Esophagus (tissue), 2 donors: ENCODE measurements at regions not wholly inside any gene's neighbourhood (a gene's known extent, or its start where the extent isn't known, plus 50 kb on each side); places are given as distances from the start of the nearest gene placed in this dataset.
"Not testable (repeated sequence)": the region's sequence is repeated elsewhere in the genome, so short reads cannot be mapped to it uniquely, and the experiment has no call there.

Source experiments
- H3K27ac ChIP-seq, 2 donors: one replicate each; pipeline ENCODE4 v1.5.1; 2013; ENCODE audit warnings: low read depth in 2 of 2, mild to moderate bottlenecking in 2 of 2, inconsistent platforms in 1 of 2, low read length in 1 of 2, moderate library complexity in 1 of 2
- H3K27me3 ChIP-seq, 2 donors: one replicate each; pipeline ENCODE4 v1.6.1; 2013; ENCODE audit warnings: low read length in 2 of 2, control low read depth in 1 of 2, mild to moderate bottlenecking in 1 of 2; ENCODE audit not compliant: insufficient read depth in 2 of 2, control insufficient read depth in 1 of 2
- H3K36me3 ChIP-seq, 2 donors: one replicate each; pipeline ENCODE4 v1.6.1; 2013; ENCODE audit warnings: low read length in 1 of 2; ENCODE audit not compliant: control insufficient read depth in 2 of 2, insufficient read depth in 2 of 2
- H3K4me1 ChIP-seq, 2 donors: one replicate each; pipeline ENCODE4 v1.6.1; 2013; ENCODE audit warnings: low read length in 1 of 2; ENCODE audit not compliant: control insufficient read depth in 2 of 2, insufficient read depth in 2 of 2
- H3K4me3 ChIP-seq, 2 donors: one replicate each; pipeline ENCODE4 v1.5.1; 2013; ENCODE audit warnings: low read length in 2 of 2, mild to moderate bottlenecking in 2 of 2, low read depth in 1 of 2, moderate library complexity in 1 of 2
- H3K9me3 ChIP-seq, 2 donors: one replicate each; pipeline ENCODE4 v1.6.1; 2013; ENCODE audit warnings: mild to moderate bottlenecking in 2 of 2, low read depth in 1 of 2, low read length in 1 of 2, moderate library complexity in 1 of 2; ENCODE audit not compliant: control insufficient read depth in 2 of 2, insufficient read depth in 1 of 2
- WGBS, 2 donors: extraction: QIAGEN DNeasy Blood & Tissue Kit; methylation state at CpG; one replicate each; pipeline ENCODE4 v1.1.7; 2013; 5-methylcytosine and 5-hydroxymethylcytosine counted together
- donor health status: healthy with polysubstance abuse.
- donor health status: Bipolar disorder and iron deficiency.

GRCh38 chr6:167686204-167686893 is 140.4 kb upstream of the AFDN start:
- peaks cover 0 to 3% of the 10 kb centered on the region in 2 donors for H3K9me3 ChIP-seq
- H3K4me1 ChIP-seq, result peaks cover 0 to 2% of the 10 kb centered on the region in 2 donors
- H3K36me3 ChIP-seq, result no peaks in the 10 kb centered on the region
- WGBS, 2 donors, result 74 to 75% methylated on average over 7 of the region's 7 CpGs
- no peak overlapping the region for H3K27ac ChIP-seq
- no peaks in the 10 kb centered on the region for H3K27me3 ChIP-seq
- H3K4me3 ChIP-seq, result no peak overlapping the region

- no peak overlapping the region for H3K4me3 ChIP-seq
- WGBS, 2 donors, result 71 to 79% methylated on average over 18 of the region's 18 CpGs
- peaks cover 0 to 3% of the 10 kb centered on the region in 2 donors for H3K9me3 ChIP-seq
- H3K27ac ChIP-seq, result no peak overlapping the region
- H3K36me3 ChIP-seq, result no peaks in the 10 kb centered on the region
- no peaks in the 10 kb centered on the region for H3K27me3 ChIP-seq
- peaks cover 0 to 2% of the 10 kb centered on the region in 2 donors for H3K4me1 ChIP-seq
These were observed 139.5 kb upstream of the AFDN start for GRCh38 chr6:167687116-167687725.

- Histone ChIP-seq H3K9me3 (peaks cover 0 to 3% of the 10 kb centered on the region in 2 donors), H3K4me1 (peaks cover 0 to 2% of the 10 kb centered on the region in 2 donors), H3K27ac (no peak overlapping the region), H3K27me3 (no peaks in the 10 kb centered on the region), H3K4me3 (no peak overlapping the region), H3K36me3 (no peaks in the 10 kb centered on the region)
- 87 to 89% methylated on average over 6 of the region's 6 CpGs for WGBS, 2 donors
These were observed 138.6 kb upstream of the AFDN start for GRCh38 chr6:167688123-167688522.

GRCh38 chr6:167689278-167689677 is 137.4 kb upstream of the AFDN start:
- no peak overlapping the region for H3K4me3 ChIP-seq
- H3K9me3 ChIP-seq, result peaks cover 0 to 3% of the 10 kb centered on the region in 2 donors
- 92 to 94% methylated on average over 5 of the region's 5 CpGs for WGBS, 2 donors
- H3K36me3 ChIP-seq, result no peaks in the 10 kb centered on the region
- no peaks in the 10 kb centered on the region for H3K27me3 ChIP-seq
- peaks cover 0 to 2% of the 10 kb centered on the region in 2 donors for H3K4me1 ChIP-seq
- no peak overlapping the region for H3K27ac ChIP-seq

- Histone ChIP-seq H3K27me3 (no peaks in the 10 kb centered on the region), H3K9me3 (peaks cover 0 to 3% of the 10 kb centered on the region in 2 donors), H3K4me1 (peaks cover 0 to 2% of the 10 kb centered on the region in 2 donors), H3K36me3 (no peaks in the 10 kb centered on the region), H3K4me3 (no peak overlapping the region), H3K27ac (no peak overlapping the region)
- WGBS, 2 donors, result 68 to 75% methylated on average over 6 of the region's 6 CpGs
These were observed 137.0 kb upstream of the AFDN start for GRCh38 chr6:167689751-167690150.

- not testable (repeated sequence) for H3K27me3 ChIP-seq, H3K4me1 ChIP-seq, H3K9me3 ChIP-seq, H3K27ac ChIP-seq, H3K36me3 ChIP-seq, H3K4me3 ChIP-seq
- WGBS, 2 donors, result 91 to 94% methylated on average over 14 of the region's 14 CpGs
These were observed 136.4 kb upstream of the AFDN start for GRCh38 chr6:167690167-167690922.

- WGBS, 2 donors, result 87 to 89% methylated on average over 6 of the region's 6 CpGs
- no peak overlapping the region for H3K4me3 ChIP-seq
These were observed 135.8 kb upstream of the AFDN start for GRCh38 chr6:167690931-167691330.

GRCh38 chr6:167691533-167692312 is 135.0 kb upstream of the AFDN start:
- peaks cover 0 to 2% of the 10 kb centered on the region in 2 donors for H3K4me1 ChIP-seq
- no peak overlapping the region for H3K4me3 ChIP-seq
- H3K36me3 ChIP-seq, result no peaks in the 10 kb centered on the region
- no peak overlapping the region for H3K27ac ChIP-seq
- H3K9me3 ChIP-seq, result peaks cover 0 to 3% of the 10 kb centered on the region in 2 donors
- no peaks in the 10 kb centered on the region for H3K27me3 ChIP-seq
- WGBS, 2 donors, result 86 to 87% methylated on average over 13 of the region's 13 CpGs

More at GRCh38 chr6:167690931-167691330, 135.8 kb upstream of the AFDN start:
- Histone ChIP-seq H3K27ac (no peak overlapping the region), H3K4me1 (peaks cover 0 to 2% of the 10 kb centered on the region in 2 donors), H3K9me3 (peaks cover 0 to 3% of the 10 kb centered on the region in 2 donors), H3K36me3 (no peaks in the 10 kb centered on the region), H3K27me3 (no peaks in the 10 kb centered on the region)

GRCh38 chr6:167693478-167693877 is 133.2 kb upstream of the AFDN start:
- H3K4me3 ChIP-seq, result peak overlapping the region in 1 of 2 donors; percentile 46
- H3K9me3 ChIP-seq, result not testable (repeated sequence)
- 92 to 93% methylated on average over 8 of the region's 8 CpGs for WGBS, 2 donors

More at GRCh38 chr6:167693478-167693877, 133.2 kb upstream of the AFDN start:
- not testable (repeated sequence) for H3K27ac ChIP-seq, H3K4me1 ChIP-seq, H3K36me3 ChIP-seq, H3K27me3 ChIP-seq
